HEK293T (cell line): ENCODE measurements at regions not wholly inside any gene's neighbourhood (a gene's known extent, or its start where the extent isn't known, plus 50 kb on each side); places are given as distances from the start of the nearest gene placed in this dataset.

Experiments used
- ARNT ChIP-seq: fragments of 450-650 bp; IDR thresholded peaks from 2 replicates; pipeline ENCODE4 v1.6.1; 2017; ENCODE audit warnings: mild to moderate bottlenecking
- BHLHE40 ChIP-seq: fragments of 450-650 bp; IDR thresholded peaks from 2 replicates; pipeline ENCODE4 v1.6.1; 2016; ENCODE audit warnings: mild to moderate bottlenecking, moderate library complexity, borderline replicate concordance
- ELF4 ChIP-seq: fragments of 450-650 bp; IDR thresholded peaks from 2 replicates; pipeline ENCODE4 v1.6.1; 2017; ENCODE audit warnings: antibody characterized with exemption
- FOXA1 ChIP-seq: fragments of 450-650 bp; IDR thresholded peaks from 2 replicates; pipeline ENCODE4 v1.6.1; 2016; ENCODE audit warnings: mild to moderate bottlenecking
- FOXK2 ChIP-seq: fragments of 450-650 bp; IDR thresholded peaks from 2 replicates; pipeline ENCODE4 v1.6.1; 2016; ENCODE audit warnings: mild to moderate bottlenecking
- FOXM1 ChIP-seq: fragments of 450-650 bp; IDR thresholded peaks from 2 replicates; pipeline ENCODE4 v1.6.1; 2017; ENCODE audit warnings: mild to moderate bottlenecking, borderline replicate concordance
- HDGF ChIP-seq: fragments of 450-650 bp; IDR thresholded peaks from 2 replicates; pipeline ENCODE4 v1.6.1; 2017; ENCODE audit warnings: antibody characterized with exemption, borderline replicate concordance
- L3MBTL2 ChIP-seq: fragments of 450-650 bp; conservative IDR thresholded peaks from 2 replicates; pipeline ENCODE4 v1.6.1; 2016; ENCODE audit warnings: mild to moderate bottlenecking
- NFRKB ChIP-seq: fragments of 450-650 bp; IDR thresholded peaks from 2 replicates; pipeline ENCODE4 v1.6.1; 2016; ENCODE audit warnings: mild to moderate bottlenecking, moderate library complexity
- SP1 ChIP-seq: fragments of 450-650 bp; IDR thresholded peaks from 2 replicates; pipeline ENCODE4 v1.6.1; 2017
- SUZ12 ChIP-seq: fragments of 450-650 bp; IDR thresholded peaks from 2 replicates; pipeline ENCODE4 v1.6.1; 2016; ENCODE audit warnings: mild to moderate bottlenecking
- TARDBP ChIP-seq: fragments of 450-650 bp; IDR thresholded peaks from 2 replicates; pipeline ENCODE4 v1.6.1; 2016
- ZNF384 ChIP-seq: fragments of 450-650 bp; IDR thresholded peaks from 2 replicates; pipeline ENCODE4 v1.6.1; 2016
- TF ChIP-seq, protein P1 (sequence below): fragments of 450-650 bp; IDR thresholded peaks from 2 replicates; pipeline ENCODE4 v1.6.1; 2016

- TF ChIP-seq NFRKB (no peak), SUZ12 (no peak), L3MBTL2 (no peak), SP1 (no peak), FOXM1 (no peak), ELF4 (no peak), FOXK2 (no peak), ARNT (no peak), BHLHE40 (no peak), FOXA1 (no peak), TARDBP (no peak), ZNF384 (no peak), HDGF (no peak)
- TF ChIP-seq, protein P1, sequence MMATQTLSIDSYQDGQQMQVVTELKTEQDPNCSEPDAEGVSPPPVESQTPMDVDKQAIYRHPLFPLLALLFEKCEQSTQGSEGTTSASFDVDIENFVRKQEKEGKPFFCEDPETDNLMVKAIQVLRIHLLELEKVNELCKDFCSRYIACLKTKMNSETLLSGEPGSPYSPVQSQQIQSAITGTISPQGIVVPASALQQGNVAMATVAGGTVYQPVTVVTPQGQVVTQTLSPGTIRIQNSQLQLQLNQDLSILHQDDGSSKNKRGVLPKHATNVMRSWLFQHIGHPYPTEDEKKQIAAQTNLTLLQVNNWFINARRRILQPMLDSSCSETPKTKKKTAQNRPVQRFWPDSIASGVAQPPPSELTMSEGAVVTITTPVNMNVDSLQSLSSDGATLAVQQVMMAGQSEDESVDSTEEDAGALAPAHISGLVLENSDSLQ: no peak
Measured at GRCh38 chr1:233445737-233446136, 118.2 kb downstream of the MAP3K21 start.
